NCI-H128 (cell line): ENCODE measurements at regions not wholly inside any gene's neighbourhood (a gene's known extent, or its start where the extent isn't known, plus 50 kb on each side); places are given as distances from the start of the nearest gene placed in this dataset.
"Not testable (repeated sequence)": the region's sequence is repeated elsewhere in the genome, so short reads cannot be mapped to it uniquely, and the experiment has no call there.

Source experiments
- DNase-seq: peaks from one replicate; lab custom pipeline; 2025; ENCODE audit not compliant: unreplicated experiment; lab: John Stamatoyannopoulos, UW

- no peak for DNase-seq
Observed at GRCh38 chr4:187840814-187841213, 154.8 kb upstream of the ZFP42 start.

- DNase-seq = no peak
Observed at GRCh38 chr4:187849556-187850225, 145.9 kb upstream of the ZFP42 start.

- no peak for DNase-seq
Observed at GRCh38 chr4:187865914-187866313, 129.7 kb upstream of the ZFP42 start.

GRCh38 chr4:187883049-187883448 is 112.5 kb upstream of the ZFP42 start:
- no peak for DNase-seq

- DNase-seq = no peak
Observed at GRCh38 chr4:187883836-187884475, 111.6 kb upstream of the ZFP42 start.

GRCh38 chr4:187887906-187888305 is 107.7 kb upstream of the ZFP42 start:
- DNase-seq = no peak

GRCh38 chr4:187889651-187890050 is 105.9 kb upstream of the ZFP42 start:
- no peak for DNase-seq

- DNase-seq = no peak
Observed at GRCh38 chr4:187893418-187893817, 102.2 kb upstream of the ZFP42 start.

GRCh38 chr4:187903106-187903505 is 92.5 kb upstream of the ZFP42 start:
- no peak for DNase-seq

- DNase-seq = no peak
Observed at GRCh38 chr4:187903700-187904099, 91.9 kb upstream of the ZFP42 start.

- no peak for DNase-seq
Observed at GRCh38 chr4:187908079-187908561, 87.5 kb upstream of the ZFP42 start.

- no peak for DNase-seq
Observed at GRCh38 chr4:187908731-187909130, 86.8 kb upstream of the ZFP42 start.

- no peak for DNase-seq
Observed at GRCh38 chr4:187910741-187911140, 84.8 kb upstream of the ZFP42 start.

GRCh38 chr4:187915406-187915805 is 80.2 kb upstream of the ZFP42 start:
- not testable (repeated sequence) for DNase-seq

GRCh38 chr4:187919966-187920365 is 75.6 kb upstream of the ZFP42 start:
- no peak for DNase-seq

GRCh38 chr4:187921946-187922623 is 73.5 kb upstream of the ZFP42 start:
- DNase-seq = no peak

GRCh38 chr4:187929024-187929423 is 66.5 kb upstream of the ZFP42 start:
- no peak for DNase-seq

GRCh38 chr4:187934766-187935165 is 60.8 kb upstream of the ZFP42 start:
- DNase-seq = no peak

- DNase-seq = no peak
Observed at GRCh38 chr4:187937557-187937956, 58.0 kb upstream of the ZFP42 start.

- no peak for DNase-seq
Observed at GRCh38 chr4:187940299-187940698, 55.3 kb upstream of the ZFP42 start.

- no peak for DNase-seq
Observed at GRCh38 chr4:187942968-187943367, 52.6 kb upstream of the ZFP42 start.

GRCh38 chr4:187944179-187944578 is 51.4 kb upstream of the ZFP42 start:
- no peak for DNase-seq
